ENCODE measurements at regions not wholly inside any gene's neighbourhood (a gene's known extent, or its start where the extent isn't known, plus 50 kb on each side); places are given as distances from the start of the nearest gene placed in this dataset.

DNA sequence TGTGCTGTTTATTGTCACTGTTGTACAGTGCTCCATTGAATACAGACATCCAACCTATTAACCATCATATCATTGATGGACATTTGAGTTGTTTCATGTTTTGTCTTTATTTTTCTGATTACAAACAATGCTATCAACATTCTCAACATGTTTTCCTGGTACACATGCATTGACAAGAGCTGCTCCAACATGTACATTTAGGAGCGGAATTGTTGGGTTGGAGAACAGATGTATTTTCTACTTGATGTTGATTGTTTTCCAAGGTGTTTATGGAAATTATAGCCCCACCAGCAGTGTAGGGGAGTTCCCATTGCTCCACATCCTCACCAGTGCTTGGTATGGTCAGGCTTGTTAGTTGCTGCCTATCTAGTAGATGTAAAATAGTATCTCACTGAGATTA lies 204.1 kb upstream of the CLINT1 start:
- Histone ChIP-seq H3K36me3 (ENCODE audit: control insufficient read depth, insufficient read depth, low read length) (no peaks in the 10 kb centered on the region), H3K27ac (ENCODE audit: insufficient read depth, low read length, poor library complexity, severe bottlenecking) (no peak overlapping the region), H3K27me3 (replicated peaks; ENCODE audit: control insufficient read depth, insufficient read depth, low read length, poor library complexity, severe bottlenecking) (no peaks in the 10 kb centered on the region), H3K4me3 (ENCODE audit: insufficient read depth, low read depth, low read length, poor library complexity, severe bottlenecking) (no peak overlapping the region), H3K4me1 (ENCODE audit: control insufficient read depth, insufficient read depth, low read length, poor library complexity, severe bottlenecking) (no peaks in the 10 kb centered on the region), H3K9me3 (ENCODE audit: control insufficient read depth, low read length) (no peaks in the 10 kb centered on the region)
- DNase-seq, result no peak

- no peak for DNase-seq
- H3K27me3 ChIP-seq (replicated peaks; ENCODE audit: control insufficient read depth, insufficient read depth, low read length, poor library complexity, severe bottlenecking), result no peaks in the 10 kb centered on the region
- no peak overlapping the region for H3K27ac ChIP-seq (ENCODE audit: insufficient read depth, low read length, poor library complexity, severe bottlenecking)
- no peak overlapping the region for H3K4me3 ChIP-seq (ENCODE audit: insufficient read depth, low read depth, low read length, poor library complexity, severe bottlenecking)
- no peaks in the 10 kb centered on the region for H3K36me3 ChIP-seq (ENCODE audit: control insufficient read depth, insufficient read depth, low read length)
- H3K4me1 ChIP-seq (ENCODE audit: control insufficient read depth, insufficient read depth, low read length, poor library complexity, severe bottlenecking), result no peaks in the 10 kb centered on the region
- no peaks in the 10 kb centered on the region for H3K9me3 ChIP-seq (ENCODE audit: control insufficient read depth, low read length)
Observed at GRCh38 chr5:158061451-158061850, 202.5 kb upstream of the CLINT1 start.

DNA sequence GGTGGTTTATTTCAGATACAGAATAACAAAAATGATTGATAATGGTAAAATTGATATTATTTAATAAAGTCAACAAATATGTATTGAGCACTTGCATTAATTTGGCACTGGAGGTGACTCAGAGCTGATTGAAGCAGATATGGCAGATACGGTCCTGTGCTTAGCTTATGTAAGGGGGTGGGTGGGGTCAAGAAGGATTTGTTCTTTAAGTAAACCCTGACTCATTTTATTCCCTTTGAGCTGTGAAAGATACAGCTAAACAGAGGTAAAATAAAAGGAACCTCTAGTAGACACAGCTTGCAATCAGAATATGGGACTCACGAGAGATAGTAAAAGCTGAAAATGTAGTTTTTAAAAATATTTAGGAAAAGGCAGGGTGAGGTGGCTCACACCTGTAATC lies 201.3 kb upstream of the CLINT1 start:
- H3K27me3 ChIP-seq (replicated peaks; ENCODE audit: control insufficient read depth, insufficient read depth, low read length, poor library complexity, severe bottlenecking), result no peaks in the 10 kb centered on the region
- H3K4me1 ChIP-seq (ENCODE audit: control insufficient read depth, insufficient read depth, low read length, poor library complexity, severe bottlenecking), result no peaks in the 10 kb centered on the region
- no peak overlapping the region for H3K4me3 ChIP-seq (ENCODE audit: insufficient read depth, low read depth, low read length, poor library complexity, severe bottlenecking)
- no peak for DNase-seq
- H3K36me3 ChIP-seq (ENCODE audit: control insufficient read depth, insufficient read depth, low read length), result no peaks in the 10 kb centered on the region
- H3K9me3 ChIP-seq (ENCODE audit: control insufficient read depth, low read length), result no peaks in the 10 kb centered on the region
- H3K27ac ChIP-seq (ENCODE audit: insufficient read depth, low read length, poor library complexity, severe bottlenecking), result no peak overlapping the region

GRCh38 chr5:158058208-158059120 lies 199.5 kb upstream of the CLINT1 start:
- Histone ChIP-seq H3K4me1 (ENCODE audit: control insufficient read depth, insufficient read depth, low read length, poor library complexity, severe bottlenecking) (no peaks in the 10 kb centered on the region), H3K27ac (ENCODE audit: insufficient read depth, low read length, poor library complexity, severe bottlenecking) (no peak overlapping the region)

GRCh38 chr5:158056130-158056825 lies 197.3 kb upstream of the CLINT1 start:
- Histone ChIP-seq H3K4me3 (ENCODE audit: insufficient read depth, low read depth, low read length, poor library complexity, severe bottlenecking) (no peak overlapping the region), H3K9me3 (ENCODE audit: control insufficient read depth, low read length) (no peaks in the 10 kb centered on the region)

More at GRCh38 chr5:158058208-158059120, 199.5 kb upstream of the CLINT1 start:
- H3K4me3 ChIP-seq (ENCODE audit: insufficient read depth, low read depth, low read length, poor library complexity, severe bottlenecking), result no peak overlapping the region
- no peaks in the 10 kb centered on the region for H3K36me3 ChIP-seq (ENCODE audit: control insufficient read depth, insufficient read depth, low read length)
- H3K27me3 ChIP-seq (replicated peaks; ENCODE audit: control insufficient read depth, insufficient read depth, low read length, poor library complexity, severe bottlenecking), result no peaks in the 10 kb centered on the region
- DNase-seq, result no peak
- no peaks in the 10 kb centered on the region for H3K9me3 ChIP-seq (ENCODE audit: control insufficient read depth, low read length)

DNA sequence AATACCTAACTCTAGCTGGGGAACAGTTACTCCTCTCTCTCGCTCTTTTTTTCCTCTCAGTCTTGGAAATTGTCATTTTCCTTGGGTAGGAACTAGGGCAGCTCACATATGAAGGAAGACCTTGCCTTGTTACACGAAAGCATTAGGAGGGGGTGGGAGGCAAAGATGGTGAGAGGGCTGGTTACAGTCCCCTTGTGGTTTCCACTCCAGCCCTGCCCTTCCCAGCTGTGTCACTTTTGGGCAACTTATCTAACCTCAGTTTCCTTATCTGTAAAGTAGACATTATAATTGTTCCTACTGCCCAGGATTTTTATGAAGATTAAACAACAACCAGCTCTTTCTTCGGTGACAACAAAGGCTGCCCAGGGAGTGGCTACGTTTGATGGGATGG lies 196.2 kb upstream of the CLINT1 start:
- Histone ChIP-seq H3K4me3 (ENCODE audit: insufficient read depth, low read depth, low read length, poor library complexity, severe bottlenecking) (no peak overlapping the region), H3K36me3 (ENCODE audit: control insufficient read depth, insufficient read depth, low read length) (no peaks in the 10 kb centered on the region), H3K4me1 (ENCODE audit: control insufficient read depth, insufficient read depth, low read length, poor library complexity, severe bottlenecking) (no peaks in the 10 kb centered on the region), H3K9me3 (ENCODE audit: control insufficient read depth, low read length) (no peaks in the 10 kb centered on the region), H3K27ac (ENCODE audit: insufficient read depth, low read length, poor library complexity, severe bottlenecking) (no peak overlapping the region), H3K27me3 (replicated peaks; ENCODE audit: control insufficient read depth, insufficient read depth, low read length, poor library complexity, severe bottlenecking) (no peaks in the 10 kb centered on the region)
- DNase-seq, result no peak

More at GRCh38 chr5:158056130-158056825, 197.3 kb upstream of the CLINT1 start:
- no peak overlapping the region for H3K27ac ChIP-seq (ENCODE audit: insufficient read depth, low read length, poor library complexity, severe bottlenecking)
- DNase-seq, result no peak
- no peaks in the 10 kb centered on the region for H3K36me3 ChIP-seq (ENCODE audit: control insufficient read depth, insufficient read depth, low read length)
- H3K4me1 ChIP-seq (ENCODE audit: control insufficient read depth, insufficient read depth, low read length, poor library complexity, severe bottlenecking), result no peaks in the 10 kb centered on the region
- no peaks in the 10 kb centered on the region for H3K27me3 ChIP-seq (replicated peaks; ENCODE audit: control insufficient read depth, insufficient read depth, low read length, poor library complexity, severe bottlenecking)

GRCh38 chr5:158054223-158055110 lies 195.5 kb upstream of the CLINT1 start:
- no peak for DNase-seq
- H3K36me3 ChIP-seq (ENCODE audit: control insufficient read depth, insufficient read depth, low read length), result no peaks in the 10 kb centered on the region
- H3K27me3 ChIP-seq (replicated peaks; ENCODE audit: control insufficient read depth, insufficient read depth, low read length, poor library complexity, severe bottlenecking), result no peaks in the 10 kb centered on the region
- H3K4me3 ChIP-seq (ENCODE audit: insufficient read depth, low read depth, low read length, poor library complexity, severe bottlenecking), result no peak overlapping the region
- H3K27ac ChIP-seq (ENCODE audit: insufficient read depth, low read length, poor library complexity, severe bottlenecking), result no peak overlapping the region
- H3K4me1 ChIP-seq (ENCODE audit: control insufficient read depth, insufficient read depth, low read length, poor library complexity, severe bottlenecking), result no peaks in the 10 kb centered on the region
- no peaks in the 10 kb centered on the region for H3K9me3 ChIP-seq (ENCODE audit: control insufficient read depth, low read length)

DNA sequence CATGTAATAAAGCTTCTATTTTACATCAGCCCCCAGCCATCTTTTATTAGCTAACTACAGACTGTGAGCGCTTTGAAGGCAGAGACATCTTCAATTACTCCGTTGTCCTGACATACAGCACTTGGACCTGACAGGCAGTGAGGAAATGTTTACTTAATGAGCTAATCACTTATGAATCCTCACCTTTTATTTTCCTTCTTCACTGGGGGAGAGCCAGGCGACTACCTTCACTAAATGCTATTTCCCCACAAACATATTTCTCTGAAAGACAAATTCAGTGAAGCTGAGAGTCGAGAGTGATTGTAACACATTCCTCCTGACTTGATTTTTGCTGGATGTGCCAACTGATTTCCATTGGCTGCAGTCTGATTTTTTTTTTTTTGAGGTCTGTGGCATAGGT lies 192.1 kb upstream of the CLINT1 start:
- H3K9me3 ChIP-seq (ENCODE audit: control insufficient read depth, low read length), result no peaks in the 10 kb centered on the region
- no peak for DNase-seq
- no peak overlapping the region for H3K4me3 ChIP-seq (ENCODE audit: insufficient read depth, low read depth, low read length, poor library complexity, severe bottlenecking)
- H3K36me3 ChIP-seq (ENCODE audit: control insufficient read depth, insufficient read depth, low read length), result no peaks in the 10 kb centered on the region
- H3K27ac ChIP-seq (ENCODE audit: insufficient read depth, low read length, poor library complexity, severe bottlenecking), result no peak overlapping the region
- no peaks in the 10 kb centered on the region for H3K27me3 ChIP-seq (replicated peaks; ENCODE audit: control insufficient read depth, insufficient read depth, low read length, poor library complexity, severe bottlenecking)
- H3K4me1 ChIP-seq (ENCODE audit: control insufficient read depth, insufficient read depth, low read length, poor library complexity, severe bottlenecking), result no peaks in the 10 kb centered on the region

DNA sequence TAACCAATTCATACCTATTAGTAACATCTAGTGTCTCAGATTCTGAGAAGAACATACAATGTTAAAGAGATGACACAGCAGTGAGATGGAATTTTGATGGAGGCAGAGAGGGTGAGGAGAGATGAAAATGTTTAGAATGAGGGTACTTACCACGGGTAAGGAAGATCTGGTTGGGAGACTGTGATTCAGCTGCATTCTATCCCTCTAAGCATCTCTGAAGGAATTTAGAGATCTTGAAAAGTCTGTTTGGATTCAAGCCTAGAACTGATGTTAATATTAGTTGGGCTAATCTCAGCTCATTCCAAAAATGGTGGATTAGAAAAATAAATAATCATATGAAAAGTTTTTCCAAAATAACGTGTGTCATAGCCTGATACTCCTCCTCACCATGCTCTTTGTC lies 191.5 kb upstream of the CLINT1 start:
- H3K27ac ChIP-seq (ENCODE audit: insufficient read depth, low read length, poor library complexity, severe bottlenecking), result no peak overlapping the region
- no peaks in the 10 kb centered on the region for H3K4me1 ChIP-seq (ENCODE audit: control insufficient read depth, insufficient read depth, low read length, poor library complexity, severe bottlenecking)
- H3K36me3 ChIP-seq (ENCODE audit: control insufficient read depth, insufficient read depth, low read length), result no peaks in the 10 kb centered on the region
- H3K4me3 ChIP-seq (ENCODE audit: insufficient read depth, low read depth, low read length, poor library complexity, severe bottlenecking), result no peak overlapping the region
- no peaks in the 10 kb centered on the region for H3K27me3 ChIP-seq (replicated peaks; ENCODE audit: control insufficient read depth, insufficient read depth, low read length, poor library complexity, severe bottlenecking)
- H3K9me3 ChIP-seq (ENCODE audit: control insufficient read depth, low read length), result no peaks in the 10 kb centered on the region
- DNase-seq, result no peak

Data from effector memory CD4-positive, alpha-beta T cell (primary cell).